ENCODE measurements at regions not wholly inside any gene's neighbourhood (a gene's known extent, or its start where the extent isn't known, plus 50 kb on each side); places are given as distances from the start of the nearest gene placed in this dataset.

GRCh38 chrX:9352243-9352642 is 112.6 kb upstream of the TBL1X start:
- TF ChIP-seq CTCF (IDR thresholded peaks at IDR 0.05) (no peak), POLR2A (IDR thresholded peaks at IDR 0.05) (no peak)
